Renal cortical epithelial cell (primary cell): ENCODE measurements at regions not wholly inside any gene's neighbourhood (a gene's known extent, or its start where the extent isn't known, plus 50 kb on each side); places are given as distances from the start of the nearest gene placed in this dataset.

Source experiments
- DNase-seq: peaks from one replicate; pipeline ENCODE4 v3.0.0-alpha.2; 2011; ENCODE audit warnings: low read depth

DNA sequence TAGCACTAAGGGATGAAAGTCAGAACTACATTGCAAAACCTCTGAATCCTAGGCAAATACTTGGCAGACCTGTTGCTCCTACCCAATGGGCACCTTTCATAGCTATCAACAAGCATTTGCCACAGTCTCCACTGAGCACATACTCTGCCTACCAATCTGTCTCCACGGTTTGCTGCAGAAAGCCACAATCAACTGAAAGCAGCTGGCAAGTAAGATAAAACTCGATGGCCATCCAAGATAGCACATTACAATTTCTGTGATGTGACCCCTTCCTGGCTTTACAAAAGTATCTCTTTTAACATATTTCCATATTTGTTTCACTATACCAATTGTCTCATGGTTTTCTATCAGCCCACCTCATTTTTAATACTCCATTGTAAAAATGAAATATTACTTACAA is 1060.5 kb upstream of the INTU start:
- DNase-seq = no peak

DNA sequence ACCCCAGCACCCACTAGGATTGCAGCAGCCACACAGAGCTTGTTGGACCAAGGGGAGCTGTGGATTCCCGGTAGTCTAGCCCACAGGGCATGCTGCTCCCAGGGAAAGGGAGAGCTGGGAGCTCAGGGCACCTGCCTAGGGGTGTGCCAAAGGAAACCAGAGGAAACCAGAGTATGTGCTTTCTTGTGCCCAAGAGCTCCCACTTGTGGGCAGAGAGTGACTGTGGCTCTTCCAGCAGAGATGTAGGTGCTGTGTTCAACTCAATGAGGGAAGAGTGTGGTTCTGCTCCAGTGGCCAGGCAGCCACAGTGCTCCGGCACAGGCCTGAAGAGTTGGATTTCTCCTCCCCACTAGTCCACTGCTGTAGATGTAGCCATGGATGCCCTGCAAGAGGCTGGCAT is 1050.0 kb upstream of the INTU start:
- no peak for DNase-seq

DNA sequence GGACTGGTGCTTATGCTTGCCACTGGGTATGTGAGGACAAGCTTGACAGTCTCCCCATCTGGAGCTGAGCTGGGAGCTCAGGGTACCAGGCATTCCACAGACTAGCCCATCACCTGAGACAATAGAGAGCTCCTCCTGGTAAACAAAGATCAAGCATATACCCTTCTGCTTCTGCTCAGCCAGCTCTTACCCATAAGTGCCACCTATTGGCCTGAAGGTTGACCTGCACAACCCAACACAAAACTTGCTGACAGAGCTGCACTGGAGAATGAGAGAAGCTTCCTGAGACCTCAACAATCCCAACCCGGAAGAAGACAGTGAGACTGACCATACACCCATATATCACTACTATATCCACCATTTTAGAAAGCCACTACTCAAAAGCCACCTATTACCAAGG is 1049.2 kb upstream of the INTU start:
- DNase-seq = no peak

DNA sequence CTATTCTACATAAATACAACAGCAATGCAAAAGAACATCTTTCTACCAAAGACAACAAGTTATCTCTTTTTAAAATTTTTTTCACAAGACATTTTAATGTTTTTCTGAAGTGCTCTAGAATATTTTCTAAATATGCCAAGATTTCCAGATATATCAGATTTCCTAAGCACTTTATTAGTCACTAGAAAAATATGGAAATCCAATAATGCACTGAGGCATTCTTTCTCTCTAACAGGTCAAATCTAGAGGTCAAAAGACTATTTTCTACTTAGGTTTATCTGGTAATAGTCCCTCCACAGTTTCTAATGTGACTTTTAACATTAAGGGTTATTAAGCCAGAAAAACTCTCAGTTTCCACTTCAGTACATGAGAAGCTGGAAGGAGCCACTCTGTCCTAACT is 1041.2 kb upstream of the INTU start:
- DNase-seq = no peak

DNA sequence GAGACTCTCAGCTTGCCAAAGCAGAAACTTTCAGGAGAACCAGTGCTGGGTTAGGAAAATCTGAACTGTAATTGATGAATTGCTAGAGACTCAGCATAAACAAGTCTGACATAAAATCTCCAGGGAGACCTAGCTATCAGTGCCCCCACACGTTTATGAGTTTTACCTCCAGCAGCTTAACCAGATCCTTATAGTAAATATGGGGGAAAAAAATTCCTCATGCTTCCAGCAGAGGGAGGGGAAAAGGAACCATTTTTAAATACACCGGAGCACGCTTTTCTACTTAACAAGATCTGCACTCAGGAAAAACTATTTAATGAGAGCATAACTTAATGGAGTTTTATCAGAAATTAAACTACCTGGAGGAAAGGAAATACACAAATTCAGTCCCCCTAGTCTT is 1040.7 kb upstream of the INTU start:
- peak; percentile 6 for DNase-seq

DNA sequence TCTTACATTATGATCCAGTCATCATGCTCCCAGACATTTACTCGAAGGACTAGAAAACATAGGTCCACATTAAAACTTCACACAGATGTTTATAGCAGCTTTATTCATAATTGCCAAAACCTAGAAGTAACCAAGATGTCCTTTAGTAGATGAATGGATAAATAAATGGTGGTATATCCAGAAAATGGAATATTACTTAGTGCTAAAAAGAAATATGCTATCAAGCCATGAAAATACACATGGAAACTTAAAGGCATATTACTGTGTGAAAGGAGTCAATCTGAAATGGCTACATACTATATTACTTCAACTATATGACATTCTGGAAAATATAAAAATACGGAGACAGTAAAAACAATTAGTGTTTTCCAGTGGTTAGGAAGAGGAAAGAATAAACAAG is 1039.1 kb upstream of the INTU start:
- no peak for DNase-seq

DNA sequence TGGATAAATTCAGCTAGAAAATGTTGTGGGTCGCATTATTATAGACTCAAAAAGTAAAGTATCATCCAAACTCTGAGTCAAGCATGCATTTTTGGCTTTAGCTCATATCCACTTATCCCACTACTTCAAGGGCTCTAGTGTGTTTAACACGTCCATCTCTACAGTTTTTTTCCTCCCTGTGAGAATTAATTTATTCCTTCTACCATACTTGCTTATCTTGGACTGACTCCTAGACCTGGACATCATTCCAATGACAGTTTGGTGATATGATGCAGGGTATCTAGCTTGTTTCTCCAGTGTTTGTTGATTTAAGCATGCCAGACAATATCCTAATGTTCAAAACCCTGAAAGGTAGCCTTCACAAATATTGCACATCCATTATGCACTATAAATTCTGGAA is 1037.1 kb upstream of the INTU start:
- no peak for DNase-seq

DNA sequence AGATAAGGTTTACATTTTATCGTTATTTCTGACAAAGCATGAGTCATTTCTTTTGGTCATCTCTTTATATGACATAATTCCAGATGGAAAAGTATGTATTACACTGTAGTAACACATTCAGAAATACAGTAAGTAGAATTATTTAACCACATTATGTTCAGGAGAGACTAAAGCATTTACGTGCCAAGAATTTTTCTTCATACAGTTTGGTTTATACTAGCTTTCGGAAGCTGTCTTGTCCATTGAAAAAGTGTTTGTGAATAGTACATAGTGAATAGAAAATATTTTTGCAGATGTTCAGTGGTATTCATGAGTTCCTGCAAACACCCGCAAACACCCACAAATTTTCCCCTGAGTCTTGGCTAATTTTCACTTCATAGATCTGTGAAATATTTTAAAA is 1033.0 kb upstream of the INTU start:
- no peak for DNase-seq

DNA sequence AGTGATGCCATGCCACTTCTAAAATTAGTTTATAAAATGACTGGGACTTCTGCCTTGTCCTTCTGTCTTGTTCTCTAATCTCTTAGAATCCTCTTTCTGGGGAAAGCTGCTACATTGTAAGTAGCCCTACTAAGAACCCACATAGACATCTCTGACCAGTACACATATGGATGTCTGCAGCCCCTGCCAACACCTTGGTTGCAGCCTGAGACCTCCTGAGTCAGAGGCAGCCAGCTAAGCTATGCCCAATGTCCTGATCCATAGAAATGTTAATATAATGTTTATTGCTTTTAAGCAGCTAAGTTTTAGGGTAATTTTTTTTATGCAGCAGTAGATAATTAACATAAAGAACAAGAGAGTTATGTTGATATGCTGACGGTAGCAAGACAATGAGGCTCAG is 1029.5 kb upstream of the INTU start:
- DNase-seq = no peak

DNA sequence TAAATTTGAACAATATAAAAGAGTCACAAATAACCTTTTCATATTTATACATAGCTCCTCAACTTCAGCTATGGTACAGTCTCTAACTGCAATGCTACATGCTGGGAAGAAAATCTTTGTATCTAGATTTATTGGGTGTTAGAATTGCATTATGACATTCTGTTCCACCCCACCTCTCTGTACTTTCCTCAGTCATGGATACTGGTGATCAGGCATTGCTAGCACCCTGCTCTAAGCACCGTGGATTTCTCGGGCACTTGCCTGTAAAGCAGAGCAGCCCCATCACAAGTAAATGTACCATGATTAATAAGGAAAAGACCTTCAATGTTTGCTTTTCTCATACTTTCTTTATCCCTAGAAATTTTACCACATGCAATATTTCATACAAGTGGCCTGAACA is 1028.9 kb upstream of the INTU start:
- DNase-seq = no peak

DNA sequence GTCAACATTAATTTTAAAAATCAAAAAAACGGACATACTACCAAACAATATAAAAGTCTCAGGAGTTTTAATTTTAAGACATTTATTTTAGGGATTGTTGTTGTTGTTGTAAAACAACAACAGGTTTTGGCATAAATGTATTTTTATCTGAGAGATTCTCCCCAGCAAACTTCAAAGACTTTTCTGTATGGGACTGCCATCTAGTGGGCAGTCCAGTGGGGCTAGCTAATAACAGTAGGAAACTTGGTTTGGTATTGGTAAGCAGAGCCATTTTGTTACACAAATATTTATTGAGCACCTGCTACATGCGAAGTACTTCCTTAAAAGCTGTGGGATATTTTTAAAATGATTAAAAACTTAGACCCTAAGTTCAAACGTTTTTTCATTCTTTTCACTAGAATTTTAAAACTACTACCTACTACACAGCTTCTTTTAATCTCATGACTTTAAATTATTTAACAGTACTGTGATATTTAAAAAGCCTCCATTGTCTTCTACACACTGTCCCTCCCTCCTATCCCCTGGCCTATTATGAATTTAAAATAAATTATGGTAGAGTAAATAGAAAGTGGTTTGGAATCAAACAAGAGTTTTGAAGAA is 1028.4 kb upstream of the INTU start:
- peak; percentile 18 for DNase-seq

DNA sequence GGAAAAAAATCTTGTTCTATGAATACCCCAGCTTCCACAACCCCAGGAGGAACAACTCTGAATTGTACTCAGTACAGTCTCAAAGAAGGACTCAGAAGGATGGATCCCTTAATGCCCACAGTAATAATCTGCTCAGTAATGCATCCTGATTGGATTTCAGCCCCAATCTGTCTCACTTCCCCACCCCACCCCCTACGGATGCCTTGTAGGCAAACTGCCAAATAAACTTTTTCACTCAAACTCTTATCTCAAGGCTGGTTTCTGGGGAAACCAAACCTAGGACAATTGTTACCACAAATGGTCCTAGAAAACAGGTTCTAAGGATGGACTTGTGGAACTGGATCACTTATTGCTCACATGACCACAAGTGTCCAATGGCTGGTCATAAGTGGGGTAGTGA is 1021.8 kb upstream of the INTU start:
- DNase-seq = no peak

DNA sequence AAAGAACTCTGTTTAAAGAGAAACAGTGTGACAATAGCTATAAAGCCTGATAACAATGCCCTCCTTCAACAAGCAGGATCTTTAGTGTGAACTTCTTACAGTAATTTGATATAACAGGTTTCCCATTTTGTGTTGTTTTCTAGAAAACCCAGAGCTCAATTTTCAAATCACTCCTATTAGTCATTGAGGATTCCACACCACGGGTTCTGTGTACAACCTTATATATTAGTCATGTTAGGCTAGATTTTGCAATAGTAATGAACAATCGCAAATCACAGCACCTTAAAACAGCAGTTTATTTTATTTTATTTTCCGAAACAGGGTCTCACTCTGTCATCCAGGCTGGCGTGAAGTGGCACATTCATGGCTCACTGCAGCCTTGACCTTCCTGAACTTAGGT is 1020.9 kb upstream of the INTU start:
- peak; percentile 73 for DNase-seq

DNA sequence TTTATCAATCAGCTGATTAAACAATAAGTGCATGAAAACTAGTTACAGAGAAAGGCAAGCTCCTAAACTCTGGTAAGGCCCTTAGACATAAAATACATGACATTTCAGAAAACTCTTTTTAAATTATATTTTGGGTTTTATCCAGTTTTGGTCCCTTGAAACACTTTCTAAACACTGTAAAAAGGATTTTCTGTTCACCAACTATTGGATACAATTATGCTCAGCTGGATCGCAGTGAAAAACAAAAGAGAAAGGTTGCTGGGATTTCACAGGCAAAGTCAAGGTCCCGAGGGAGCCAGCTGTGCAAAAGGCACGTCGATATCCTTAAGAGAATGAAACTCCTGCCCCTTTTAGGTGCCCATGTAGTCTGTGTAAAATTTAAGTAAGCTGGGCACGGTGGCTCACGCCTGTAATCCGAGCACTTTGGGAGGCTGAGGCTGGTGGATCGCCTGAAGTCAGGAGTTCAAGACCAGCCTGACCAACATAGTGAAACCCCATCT is 1018.4 kb upstream of the INTU start:
- no peak for DNase-seq

DNA sequence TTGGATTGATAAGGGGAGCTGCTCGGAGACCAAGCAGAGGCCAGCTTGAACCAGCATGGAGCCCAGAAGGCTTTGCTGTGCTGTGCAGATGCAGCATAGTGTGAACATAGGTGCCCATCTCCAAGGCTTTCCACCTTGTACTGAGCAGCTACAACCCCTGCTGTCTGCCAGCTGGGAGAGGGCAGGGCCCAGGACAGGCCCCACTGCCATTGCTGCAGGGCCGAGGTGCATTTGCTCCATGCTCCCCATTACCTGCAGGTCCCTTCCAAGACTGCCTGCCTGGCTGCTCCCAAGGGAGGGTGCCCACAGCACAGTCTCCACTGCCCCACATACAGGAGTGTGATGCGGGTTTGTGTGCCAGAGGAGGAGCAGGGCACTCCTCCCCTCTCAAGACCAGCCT is 1016.0 kb upstream of the INTU start:
- DNase-seq = no peak

DNA sequence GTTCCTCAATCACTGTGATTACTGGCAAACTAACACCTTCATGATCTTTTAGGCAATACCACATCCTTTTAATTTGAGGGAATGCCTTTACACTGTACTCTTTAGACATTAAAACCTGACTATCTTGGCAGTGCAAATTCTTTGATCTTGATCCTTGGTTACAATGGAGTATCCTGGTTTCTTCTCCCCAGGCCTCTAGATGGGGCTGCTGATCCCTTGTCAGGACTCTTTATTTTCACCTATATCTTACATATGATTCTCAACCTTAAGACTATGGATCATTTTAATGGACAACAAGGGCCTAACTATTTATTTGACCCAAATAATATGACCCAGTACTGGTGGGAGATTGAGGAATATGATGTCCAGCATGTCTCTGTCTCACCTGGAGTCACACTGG is 1005.5 kb upstream of the INTU start:
- DNase-seq = no peak

DNA sequence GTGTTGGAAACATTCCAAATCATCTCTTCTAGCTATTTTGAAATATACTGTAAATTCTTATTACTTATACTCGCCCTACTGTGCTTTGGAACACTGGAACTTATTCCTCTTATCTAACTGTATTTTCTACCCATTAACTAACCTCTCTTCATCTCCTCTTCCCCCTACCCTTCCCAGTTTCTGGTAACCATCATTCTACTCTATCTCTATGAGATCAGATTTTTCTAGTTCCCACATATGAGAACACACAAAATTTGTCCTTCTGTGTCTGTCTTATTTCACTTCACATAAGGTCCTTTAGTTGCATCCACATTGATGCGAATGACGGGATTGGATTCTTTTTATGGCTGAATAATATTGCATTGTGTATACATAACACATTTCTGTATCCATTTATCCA is 1003.8 kb upstream of the INTU start:
- DNase-seq = no peak

DNA sequence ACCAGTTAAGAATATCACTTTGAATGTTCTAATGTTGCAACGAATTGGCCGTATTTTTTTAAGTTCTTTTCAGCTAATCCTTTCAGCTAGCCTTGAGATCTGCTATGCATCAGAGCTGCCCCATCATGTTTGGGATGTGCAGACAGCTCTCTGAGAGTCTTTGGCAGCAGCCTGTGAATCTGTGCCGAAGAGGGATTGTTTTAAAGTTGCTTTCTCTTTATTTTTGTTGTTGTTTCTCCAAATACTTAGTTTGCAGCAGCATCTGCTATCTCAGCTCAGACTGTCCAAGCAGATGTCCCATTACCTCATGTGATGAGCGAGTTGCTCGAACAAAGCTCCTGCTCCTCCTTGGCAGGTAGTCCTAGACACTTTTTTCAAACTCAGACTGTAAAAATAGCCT is 1002.5 kb upstream of the INTU start:
- DNase-seq = no peak

DNA sequence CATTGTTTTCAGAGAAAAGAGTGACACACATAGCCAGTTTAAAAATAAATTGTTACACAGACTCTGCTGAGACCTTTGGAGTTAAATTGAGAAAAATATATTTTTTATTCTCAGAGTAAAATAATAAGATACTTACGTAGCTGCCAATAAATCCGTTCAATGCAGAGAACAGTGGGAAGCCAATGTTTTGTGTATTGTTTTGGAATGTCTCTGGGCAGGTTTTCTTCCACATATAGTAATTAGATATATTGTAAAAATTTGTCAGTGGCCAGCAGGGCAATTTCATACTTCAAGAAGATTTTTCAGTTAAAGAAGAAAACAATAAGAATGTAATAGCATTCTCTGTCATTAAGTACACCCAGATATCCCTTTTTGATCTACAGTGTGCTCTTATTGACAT is 999.5 kb upstream of the INTU start:
- no peak for DNase-seq

DNA sequence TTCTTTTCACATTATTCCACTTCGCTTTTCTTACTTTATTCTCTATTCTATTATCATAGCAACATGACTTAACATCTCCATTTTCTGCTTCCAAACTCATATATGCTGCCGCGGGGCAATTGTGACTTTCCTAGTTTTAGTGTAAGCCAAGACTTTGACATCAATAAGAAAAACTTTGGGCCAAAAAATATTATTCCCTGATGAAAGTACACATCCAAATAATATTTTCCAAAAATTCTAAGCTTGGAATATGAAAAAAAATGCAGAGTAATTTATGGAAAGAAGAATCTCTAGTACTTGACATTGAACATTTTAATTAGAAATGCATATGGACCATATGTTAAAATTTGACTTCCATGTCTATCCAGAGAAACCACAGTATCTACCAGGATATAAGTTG is 995.1 kb upstream of the INTU start:
- DNase-seq = no peak

DNA sequence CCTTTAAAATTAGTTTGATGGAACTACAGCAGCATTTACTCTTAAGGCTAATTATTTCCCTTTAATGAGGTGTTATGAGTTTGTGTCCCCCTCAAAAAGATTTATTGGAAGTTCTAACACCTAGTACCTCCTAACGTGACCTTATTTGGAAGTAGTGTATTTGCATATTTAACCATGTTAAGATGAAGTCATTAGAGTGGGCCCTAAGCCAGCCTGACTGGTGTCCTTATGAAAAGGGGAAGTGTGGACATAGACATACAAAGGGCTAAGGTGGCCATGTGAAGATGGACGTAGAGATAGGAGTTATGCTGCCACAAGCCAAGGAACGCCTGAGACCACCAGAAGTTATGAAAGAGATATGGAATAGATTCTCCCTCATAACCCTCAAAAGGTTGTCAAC is 985.4 kb upstream of the INTU start:
- DNase-seq = no peak

DNA sequence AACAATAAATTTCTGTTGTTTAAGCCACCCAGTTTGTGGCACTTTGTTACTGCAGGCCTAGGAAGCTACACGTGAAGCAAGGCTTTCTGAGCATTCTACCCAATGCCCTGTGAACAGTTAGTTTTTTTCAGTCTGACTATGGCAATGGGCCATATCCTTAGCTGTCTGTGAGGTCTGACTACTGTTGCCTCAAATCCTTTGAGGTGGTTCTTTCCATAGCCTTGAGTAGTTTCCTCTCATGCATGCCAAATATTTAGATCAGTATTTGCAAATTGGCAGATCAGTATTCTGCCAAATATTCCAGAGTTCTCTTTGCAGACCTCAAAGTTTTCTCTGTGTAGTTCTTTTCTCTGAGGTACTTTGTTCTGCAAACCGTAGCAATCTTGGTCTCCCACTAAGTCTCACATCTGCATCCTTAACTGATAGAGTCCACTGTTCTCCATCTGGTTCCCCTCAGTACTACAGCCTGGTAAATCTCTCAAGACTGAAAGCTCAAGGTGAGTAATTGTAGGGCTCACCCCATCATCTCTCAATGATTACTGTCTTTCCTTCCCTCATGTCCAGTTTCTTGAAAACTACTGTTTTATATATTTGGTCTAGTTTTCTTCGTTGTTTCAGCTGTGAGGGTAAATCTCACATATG is 984.9 kb upstream of the INTU start:
- peak; percentile 7 for DNase-seq

DNA sequence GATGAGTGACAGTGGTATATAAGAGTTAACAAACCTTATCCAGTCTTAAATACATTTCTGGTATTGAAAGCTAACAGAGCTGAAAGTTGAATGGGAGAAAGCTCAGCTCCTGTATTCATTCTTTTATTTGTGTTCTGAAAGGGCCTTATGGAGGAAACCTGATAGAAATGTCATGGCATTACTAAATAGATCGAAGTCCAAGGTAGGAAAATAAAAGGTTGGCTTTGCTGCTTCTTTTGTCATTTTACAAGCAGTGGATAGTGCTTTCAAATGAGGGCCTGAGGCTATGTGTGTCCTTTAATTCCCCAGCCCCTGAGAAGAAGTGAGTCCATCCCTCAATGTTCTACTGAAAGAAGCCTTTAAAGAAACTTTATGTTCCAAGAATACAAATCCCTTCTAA is 974.3 kb upstream of the INTU start:
- no peak for DNase-seq

DNA sequence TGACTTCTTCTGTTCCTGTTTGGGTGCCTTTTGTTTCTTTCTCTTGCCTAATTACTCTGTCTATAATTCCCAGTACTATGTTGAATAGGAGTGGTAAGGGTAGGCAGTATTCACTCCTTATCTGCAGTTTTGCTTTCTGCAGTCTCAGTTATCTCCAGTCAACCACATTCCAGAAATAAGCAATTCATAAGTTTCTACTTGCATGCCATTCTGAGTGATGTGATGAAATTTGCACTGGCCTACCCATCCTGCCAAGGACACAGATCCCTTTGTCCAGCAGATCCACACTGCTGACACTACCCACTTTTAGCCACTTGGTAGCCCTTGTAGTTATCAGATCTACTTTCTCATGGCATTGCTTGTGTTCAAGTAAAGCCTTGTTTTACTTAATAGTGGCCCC is 971.6 kb upstream of the INTU start:
- no peak for DNase-seq
